GM12892 (cell line): ENCODE measurements at regions not wholly inside any gene's neighbourhood (a gene's known extent, or its start where the extent isn't known, plus 50 kb on each side); places are given as distances from the start of the nearest gene placed in this dataset.

ENCODE experiments used
- POLR2A ChIP-seq: IDR thresholded peaks from 2 replicates; pipeline ENCODE4 v1.6.1; 2011; ENCODE audit warnings: low read depth, low read length, control low read depth
- POLR2AphosphoS5 ChIP-seq: IDR thresholded peaks from 2 replicates; pipeline ENCODE4 v1.6.1; 2011; ENCODE audit warnings: low read depth, low read length, control low read depth
- TAF1 ChIP-seq: IDR thresholded peaks from 2 replicates; pipeline ENCODE4 v1.6.1; 2011; ENCODE audit warnings: low read depth, mild to moderate bottlenecking, control low read depth, low read length, borderline replicate concordance

- no peak for TF ChIP-seq POLR2AphosphoS5
- no peak for TF ChIP-seq POLR2A
- no peak for TF ChIP-seq TAF1
Observed at GRCh38 chr14:97813556-97813955, 1016.4 kb downstream of the VRK1 start.
